ENCODE measurements at regions not wholly inside any gene's neighbourhood (a gene's known extent, or its start where the extent isn't known, plus 50 kb on each side); places are given as distances from the start of the nearest gene placed in this dataset.

DNA sequence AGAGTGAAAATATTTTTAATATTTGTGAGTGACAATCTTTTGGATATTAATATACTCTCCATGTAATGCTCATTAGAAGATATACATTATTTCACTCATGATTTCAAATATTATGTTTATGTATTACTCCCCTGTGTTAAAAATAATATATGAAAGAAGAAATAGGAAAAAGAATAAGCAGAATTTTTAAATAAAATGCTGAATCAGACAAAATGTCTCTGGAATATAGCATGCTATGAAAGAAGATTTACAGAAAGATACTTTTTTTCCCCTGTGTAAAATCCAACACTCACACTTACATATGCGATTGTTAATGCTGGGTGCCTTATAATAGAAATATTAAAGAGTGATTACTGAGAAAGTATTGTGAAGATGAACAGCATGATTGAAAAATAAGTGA lies 373.7 kb downstream of the ANXA1 start:
- ATAC-seq, result no peak
- H3K4me1 Mint-ChIP-seq, result no peaks in the 10 kb centered on the region
- no peaks in the 10 kb centered on the region for H3K9me3 ChIP-seq (ENCODE audit: control insufficient read depth, low read length, poor library complexity, severe bottlenecking)
- no peak overlapping the region for H3K4me3 Mint-ChIP-seq
- no peaks in the 10 kb centered on the region for H3K27me3 Mint-ChIP-seq
- H3K36me3 Mint-ChIP-seq (ENCODE audit: low read depth), result no peaks in the 10 kb centered on the region
- no peak overlapping the region for H3K27ac Mint-ChIP-seq
- DNase-seq, result no peak

DNA sequence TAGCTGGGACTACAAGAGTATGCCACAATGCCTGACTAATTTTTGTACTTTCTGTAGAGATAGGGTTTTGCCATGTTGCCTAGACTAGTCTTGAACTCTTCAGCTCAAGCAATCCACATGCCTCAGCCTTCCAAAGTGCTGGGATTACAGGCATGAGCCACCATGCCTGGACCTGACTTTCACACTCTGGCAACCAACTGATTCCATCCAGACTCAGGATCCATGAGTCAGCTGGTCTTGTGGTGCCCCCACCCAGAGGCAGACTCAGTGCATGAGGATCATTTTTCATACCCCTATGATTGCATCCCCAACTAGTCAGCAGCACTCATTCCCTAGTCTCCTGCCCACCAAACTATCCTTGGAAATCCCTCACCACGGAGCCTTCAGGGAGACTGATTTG lies 375.9 kb downstream of the ANXA1 start:
- H3K27ac Mint-ChIP-seq, result no peak overlapping the region
- no peaks in the 10 kb centered on the region for H3K27me3 Mint-ChIP-seq
- no peaks in the 10 kb centered on the region for H3K36me3 Mint-ChIP-seq (ENCODE audit: low read depth)
- no peaks in the 10 kb centered on the region for H3K4me1 Mint-ChIP-seq
- H3K4me3 Mint-ChIP-seq, result no peak overlapping the region
- DNase-seq (no peak), ATAC-seq (no peak)
- H3K9me3 ChIP-seq (ENCODE audit: control insufficient read depth, low read length, poor library complexity, severe bottlenecking), result no peaks in the 10 kb centered on the region

DNA sequence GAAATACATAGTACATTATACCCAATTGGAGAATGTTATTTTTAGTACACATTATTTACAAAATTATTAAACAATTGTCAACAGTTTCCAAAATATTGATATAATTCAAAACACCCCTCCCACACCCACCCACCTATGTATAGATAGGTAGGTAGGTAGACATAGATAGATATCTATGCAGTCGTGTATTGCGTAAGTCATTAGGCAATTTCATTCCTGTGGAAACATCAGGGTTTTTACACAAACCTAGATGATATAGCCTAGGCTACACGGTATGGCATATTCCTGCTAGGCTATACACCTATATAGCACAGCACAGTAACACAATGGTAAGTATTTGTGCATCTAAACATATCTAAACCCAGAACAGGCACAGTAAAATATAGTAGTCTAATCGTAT lies 377.3 kb downstream of the ANXA1 start:
- ATAC-seq (no peak), DNase-seq (no peak)
- no peaks in the 10 kb centered on the region for H3K9me3 ChIP-seq (ENCODE audit: control insufficient read depth, low read length, poor library complexity, severe bottlenecking)
- Mint-ChIP-seq H3K36me3 (ENCODE audit: low read depth) (no peaks in the 10 kb centered on the region), H3K27me3 (no peaks in the 10 kb centered on the region), H3K27ac (no peak overlapping the region), H3K4me3 (no peak overlapping the region), H3K4me1 (no peaks in the 10 kb centered on the region)

DNA sequence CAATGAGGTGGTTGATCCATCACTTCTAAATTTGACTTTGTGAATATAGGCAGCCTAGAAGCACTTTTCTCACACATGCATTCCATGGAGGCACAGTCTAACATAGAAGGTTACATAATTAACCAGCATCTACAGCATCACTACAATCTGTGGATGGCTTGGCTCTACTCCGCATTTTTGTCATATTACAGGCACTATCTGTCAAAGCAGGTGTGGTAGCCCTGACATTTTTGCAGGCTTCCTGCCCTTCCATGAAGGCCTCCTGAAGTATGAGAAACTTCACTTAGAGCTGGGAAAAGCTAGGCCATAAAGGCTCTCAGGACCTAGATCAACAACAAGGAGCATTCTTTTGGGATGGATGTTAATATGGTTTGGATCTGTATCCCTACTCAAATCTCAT lies 378.0 kb downstream of the ANXA1 start:
- no peak for DNase-seq
- no peaks in the 10 kb centered on the region for H3K27me3 Mint-ChIP-seq
- ATAC-seq, result no peak
- no peak overlapping the region for H3K4me3 Mint-ChIP-seq
- no peaks in the 10 kb centered on the region for H3K36me3 Mint-ChIP-seq (ENCODE audit: low read depth)
- H3K4me1 Mint-ChIP-seq, result no peaks in the 10 kb centered on the region
- H3K27ac Mint-ChIP-seq, result no peak overlapping the region
- H3K9me3 ChIP-seq (ENCODE audit: control insufficient read depth, low read length, poor library complexity, severe bottlenecking), result no peaks in the 10 kb centered on the region

DNA sequence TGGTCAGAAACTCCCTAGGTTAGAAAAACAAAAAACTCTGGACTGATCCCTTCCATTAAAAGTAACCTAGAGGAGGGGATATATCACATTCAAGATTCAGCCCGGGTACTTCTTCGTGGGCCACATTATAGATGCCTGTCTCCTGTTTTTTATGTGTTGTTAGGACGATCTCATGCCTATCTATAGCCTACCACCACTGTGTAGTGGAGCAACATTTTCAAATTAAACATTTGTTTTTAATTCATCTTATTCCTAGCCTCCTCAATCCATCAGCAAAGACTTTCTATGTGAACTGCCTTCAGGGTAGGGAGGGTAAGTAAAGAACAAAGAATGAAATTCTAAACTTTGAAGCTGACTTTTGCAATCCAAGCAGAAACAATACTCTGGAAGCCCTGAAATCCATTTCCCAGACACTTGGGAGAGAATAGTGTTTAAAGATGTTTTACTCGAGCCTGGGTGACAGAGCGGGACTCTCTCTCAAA lies 379.4 kb downstream of the ANXA1 start:
- no peaks in the 10 kb centered on the region for H3K27me3 Mint-ChIP-seq
- no peaks in the 10 kb centered on the region for H3K36me3 Mint-ChIP-seq (ENCODE audit: low read depth)
- no peak overlapping the region for H3K27ac Mint-ChIP-seq
- ATAC-seq, result no peak
- no peaks in the 10 kb centered on the region for H3K9me3 ChIP-seq (ENCODE audit: control insufficient read depth, low read length, poor library complexity, severe bottlenecking)
- no peak for DNase-seq
- H3K4me3 Mint-ChIP-seq, result no peak overlapping the region
- no peaks in the 10 kb centered on the region for H3K4me1 Mint-ChIP-seq

DNA sequence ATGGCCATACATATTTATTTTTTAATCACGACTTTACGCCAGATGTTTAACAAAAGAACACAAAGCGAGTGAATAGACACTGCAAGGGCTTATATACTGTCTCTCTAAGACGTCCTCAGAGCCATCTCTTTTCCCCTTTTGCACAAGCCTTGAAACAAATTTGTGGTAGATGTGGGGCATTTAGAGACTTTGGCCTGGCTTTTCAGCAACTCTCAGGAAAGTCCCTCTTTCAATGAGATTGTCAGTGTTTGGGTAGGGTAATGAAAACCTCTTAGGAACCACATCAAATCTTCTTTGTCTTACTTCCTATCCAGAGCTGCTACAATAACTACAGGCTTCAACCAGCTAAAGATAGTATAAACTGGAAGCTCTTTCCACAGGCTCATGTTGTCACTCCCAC lies 380.0 kb downstream of the ANXA1 start:
- no peak overlapping the region for H3K4me3 Mint-ChIP-seq
- no peaks in the 10 kb centered on the region for H3K4me1 Mint-ChIP-seq
- H3K36me3 Mint-ChIP-seq (ENCODE audit: low read depth), result no peaks in the 10 kb centered on the region
- DNase-seq (no peak), ATAC-seq (no peak)
- no peak overlapping the region for H3K27ac Mint-ChIP-seq
- H3K9me3 ChIP-seq (ENCODE audit: control insufficient read depth, low read length, poor library complexity, severe bottlenecking), result no peaks in the 10 kb centered on the region
- no peaks in the 10 kb centered on the region for H3K27me3 Mint-ChIP-seq

DNA sequence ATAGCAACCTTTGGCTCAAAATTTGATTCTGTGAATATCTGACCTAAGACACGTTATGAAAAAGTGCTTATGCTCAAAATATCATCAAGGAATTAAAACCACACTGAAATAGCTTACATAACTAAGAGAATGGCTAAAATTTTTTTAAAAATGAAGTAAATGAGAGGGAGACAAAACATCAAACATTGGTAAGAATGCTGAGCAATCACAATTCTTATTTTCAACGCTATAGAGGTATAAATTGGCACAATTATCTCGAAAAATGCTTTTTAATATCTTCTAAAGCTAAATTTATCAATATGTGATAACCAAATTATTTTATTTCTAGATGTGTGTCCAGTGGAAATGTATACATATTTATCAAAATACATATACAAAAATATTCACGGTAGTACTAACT lies 381.3 kb downstream of the ANXA1 start:
- no peak for DNase-seq
- Mint-ChIP-seq H3K27ac (no peak overlapping the region), H3K27me3 (no peaks in the 10 kb centered on the region), H3K36me3 (ENCODE audit: low read depth) (no peaks in the 10 kb centered on the region), H3K4me1 (no peaks in the 10 kb centered on the region), H3K4me3 (no peak overlapping the region)
- ATAC-seq, result no peak
- H3K9me3 ChIP-seq (ENCODE audit: control insufficient read depth, low read length, poor library complexity, severe bottlenecking), result no peaks in the 10 kb centered on the region

DNA sequence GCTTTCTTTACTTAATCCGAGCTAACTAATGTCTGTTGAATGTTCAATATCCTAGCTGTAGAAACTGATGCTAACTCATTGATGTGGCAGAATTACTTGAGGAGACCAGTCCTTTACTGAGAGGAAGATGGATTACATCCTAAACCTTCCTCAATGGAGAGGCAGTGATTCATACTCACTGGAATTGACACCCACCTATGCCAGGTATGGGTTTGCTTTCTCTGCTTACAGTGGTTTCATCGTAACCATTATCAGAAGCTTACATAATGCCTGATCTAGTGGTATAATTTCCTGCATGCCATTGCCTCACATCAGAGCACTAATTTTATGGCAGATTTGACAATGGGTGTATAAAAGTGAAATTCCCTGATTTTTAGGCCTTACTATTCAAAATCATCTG lies 384.7 kb downstream of the ANXA1 start:
- no peaks in the 10 kb centered on the region for H3K9me3 ChIP-seq (ENCODE audit: control insufficient read depth, low read length, poor library complexity, severe bottlenecking)
- H3K4me1 Mint-ChIP-seq, result no peaks in the 10 kb centered on the region
- ATAC-seq, result no peak

DNA sequence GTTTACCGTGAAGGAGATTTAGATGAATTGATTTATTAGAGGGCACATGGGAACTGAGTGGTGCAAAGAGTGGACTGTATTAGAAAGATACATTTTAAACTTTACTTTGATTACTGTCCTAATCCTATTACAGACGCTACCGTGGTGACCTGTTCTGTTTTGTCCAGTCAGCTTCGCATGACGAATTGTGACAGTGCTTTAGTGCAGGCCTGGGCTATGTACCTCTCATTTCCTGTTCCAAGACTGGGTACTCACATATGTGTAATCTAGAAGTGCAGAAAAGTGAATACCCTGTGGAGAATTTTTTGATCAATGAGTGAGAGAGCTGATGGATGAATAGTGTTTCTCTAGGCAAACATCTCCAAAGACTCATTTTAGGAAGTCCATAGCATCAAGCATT lies 385.9 kb downstream of the ANXA1 start:
- no peaks in the 10 kb centered on the region for H3K36me3 Mint-ChIP-seq (ENCODE audit: low read depth)
- no peaks in the 10 kb centered on the region for H3K4me1 Mint-ChIP-seq
- no peaks in the 10 kb centered on the region for H3K9me3 ChIP-seq (ENCODE audit: control insufficient read depth, low read length, poor library complexity, severe bottlenecking)
- no peak overlapping the region for H3K27ac Mint-ChIP-seq
- no peak overlapping the region for H3K4me3 Mint-ChIP-seq
- ATAC-seq (no peak), DNase-seq (no peak)
- no peaks in the 10 kb centered on the region for H3K27me3 Mint-ChIP-seq

More for the DNA sequence above, 384.7 kb downstream of the ANXA1 start:
- no peaks in the 10 kb centered on the region for H3K36me3 Mint-ChIP-seq (ENCODE audit: low read depth)
- H3K27ac Mint-ChIP-seq, result no peak overlapping the region
- no peaks in the 10 kb centered on the region for H3K27me3 Mint-ChIP-seq
- DNase-seq, result no peak
- H3K4me3 Mint-ChIP-seq, result no peak overlapping the region

DNA sequence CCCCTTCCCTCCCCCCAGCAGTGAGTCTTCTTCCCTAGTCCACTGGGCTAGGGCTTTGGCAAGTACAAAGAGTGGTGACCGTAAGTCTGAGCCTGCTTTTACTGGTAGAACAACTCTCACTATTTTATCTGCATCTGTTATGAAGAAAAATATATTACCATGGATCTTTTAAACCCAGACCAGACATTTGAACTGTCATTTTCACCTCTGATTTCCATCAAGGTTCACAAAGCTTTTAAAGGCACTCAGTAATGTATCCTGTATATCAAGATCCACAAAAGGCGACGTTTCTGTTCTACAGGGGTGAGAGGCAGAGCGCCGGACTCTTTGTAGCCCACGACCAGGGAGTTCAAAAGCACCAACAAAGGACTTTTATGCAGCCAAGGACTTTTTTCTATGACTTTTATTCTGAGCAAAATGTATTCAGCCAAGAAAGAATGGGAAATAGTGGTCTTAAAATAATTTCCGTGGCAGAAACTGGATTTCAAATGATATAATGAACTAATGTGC lies 388.3 kb downstream of the ANXA1 start:
- ATAC-seq (no peak), DNase-seq (no peak)
- no peaks in the 10 kb centered on the region for H3K9me3 ChIP-seq (ENCODE audit: control insufficient read depth, low read length, poor library complexity, severe bottlenecking)
- Mint-ChIP-seq H3K27me3 (no peaks in the 10 kb centered on the region), H3K4me3 (no peak overlapping the region), H3K27ac (no peak overlapping the region), H3K36me3 (ENCODE audit: low read depth) (no peaks in the 10 kb centered on the region), H3K4me1 (no peaks in the 10 kb centered on the region)

DNA sequence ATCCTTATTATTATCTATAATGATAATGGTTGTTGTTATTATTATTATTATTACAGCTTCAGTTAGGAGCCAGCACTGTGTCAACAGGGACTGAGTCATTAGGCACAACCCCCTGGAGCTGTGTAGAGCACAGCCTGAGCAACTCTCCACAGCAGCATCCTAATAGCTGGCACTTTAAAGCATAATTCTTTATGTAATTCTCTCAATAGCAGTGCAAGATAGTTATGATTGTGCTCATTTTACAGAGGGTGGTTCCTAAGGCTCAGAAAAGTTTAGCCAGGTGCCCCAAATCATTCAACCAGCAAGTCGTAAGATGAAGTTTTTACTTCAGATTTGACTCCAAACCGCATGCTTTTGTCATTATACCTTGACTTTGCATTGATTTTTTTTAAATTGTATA lies 390.3 kb downstream of the ANXA1 start:
- H3K4me1 Mint-ChIP-seq, result no peaks in the 10 kb centered on the region
- H3K27ac Mint-ChIP-seq, result no peak overlapping the region
- no peaks in the 10 kb centered on the region for H3K27me3 Mint-ChIP-seq
- no peaks in the 10 kb centered on the region for H3K9me3 ChIP-seq (ENCODE audit: control insufficient read depth, low read length, poor library complexity, severe bottlenecking)
- DNase-seq (no peak), ATAC-seq (no peak)
- H3K36me3 Mint-ChIP-seq (ENCODE audit: low read depth), result no peaks in the 10 kb centered on the region
- H3K4me3 Mint-ChIP-seq, result no peak overlapping the region

DNA sequence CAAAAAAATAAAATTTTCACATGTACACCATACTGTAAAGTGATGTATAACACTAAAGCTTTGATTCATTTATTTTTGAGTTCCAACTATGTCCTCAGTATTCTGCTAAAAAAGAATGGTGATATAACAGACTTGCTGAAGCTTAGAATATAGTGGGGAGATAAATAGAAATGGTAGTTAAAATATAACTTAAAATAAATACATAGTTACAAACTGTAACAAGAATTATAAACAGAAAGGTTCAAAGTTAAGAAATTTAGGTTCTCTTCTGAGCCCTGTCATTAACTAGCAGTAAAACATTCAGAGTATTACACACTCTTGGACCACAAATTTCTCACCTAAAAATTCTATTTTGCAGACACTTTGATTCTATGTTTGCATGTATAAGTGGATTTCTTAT lies 392.1 kb downstream of the ANXA1 start:
- no peaks in the 10 kb centered on the region for H3K36me3 Mint-ChIP-seq (ENCODE audit: low read depth)
- H3K9me3 ChIP-seq (ENCODE audit: control insufficient read depth, low read length, poor library complexity, severe bottlenecking), result no peaks in the 10 kb centered on the region
- no peak overlapping the region for H3K4me3 Mint-ChIP-seq
- no peaks in the 10 kb centered on the region for H3K27me3 Mint-ChIP-seq
- no peak overlapping the region for H3K27ac Mint-ChIP-seq
- DNase-seq, result no peak
- H3K4me1 Mint-ChIP-seq, result no peaks in the 10 kb centered on the region
- no peak for ATAC-seq

DNA sequence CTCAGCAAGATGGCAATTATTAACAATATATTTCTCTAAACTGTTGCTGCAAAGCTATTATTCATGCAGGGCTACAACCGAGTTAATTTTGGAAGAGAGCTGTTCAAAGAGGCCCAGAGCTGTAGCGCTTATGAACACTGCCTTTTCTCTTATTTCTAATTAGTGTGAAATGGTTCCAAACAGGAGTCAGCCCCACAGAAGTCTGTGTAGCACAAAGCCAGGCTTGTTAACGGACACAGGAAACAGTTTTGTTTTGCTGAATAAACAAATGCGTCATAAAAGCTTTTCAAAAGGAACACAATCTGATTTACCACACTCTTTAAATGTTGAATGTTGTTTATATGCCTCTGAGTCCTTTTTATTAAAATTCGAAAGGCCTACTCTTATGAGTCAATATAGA lies 396.5 kb downstream of the ANXA1 start:
- H3K27ac Mint-ChIP-seq, result no peak overlapping the region
- no peak for DNase-seq
- H3K4me3 Mint-ChIP-seq, result no peak overlapping the region
- H3K36me3 Mint-ChIP-seq (ENCODE audit: low read depth), result peaks cover 3% of the 10 kb centered on the region
- no peak for ATAC-seq
- H3K9me3 ChIP-seq (ENCODE audit: control insufficient read depth, low read length, poor library complexity, severe bottlenecking), result no peaks in the 10 kb centered on the region
- H3K4me1 Mint-ChIP-seq, result no peaks in the 10 kb centered on the region
- H3K27me3 Mint-ChIP-seq, result no peaks in the 10 kb centered on the region

DNA sequence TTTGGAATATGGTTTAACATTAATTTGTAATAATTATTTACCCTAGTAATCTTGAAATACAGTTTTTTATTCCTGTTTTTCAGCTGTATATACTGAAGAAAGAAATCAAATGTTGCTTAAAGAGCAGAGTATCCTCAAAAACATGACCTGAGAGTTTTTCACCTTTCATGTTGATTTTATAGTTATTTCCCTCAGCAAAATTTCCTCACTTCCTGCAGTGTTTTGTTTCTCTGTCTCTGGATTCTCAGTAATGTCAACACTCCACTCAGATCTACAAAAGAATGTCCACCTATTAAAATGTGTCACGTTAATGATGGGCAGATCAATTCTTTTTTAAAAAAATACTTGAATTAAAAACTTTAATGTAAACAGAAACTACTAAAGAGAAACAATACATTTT lies 398.3 kb downstream of the ANXA1 start:
- H3K4me3 Mint-ChIP-seq, result no peak overlapping the region
- H3K36me3 Mint-ChIP-seq (ENCODE audit: low read depth), result peaks cover 3% of the 10 kb centered on the region
- no peak for DNase-seq
- no peaks in the 10 kb centered on the region for H3K27me3 Mint-ChIP-seq
- ATAC-seq, result no peak
- no peaks in the 10 kb centered on the region for H3K4me1 Mint-ChIP-seq
- H3K9me3 ChIP-seq (ENCODE audit: control insufficient read depth, low read length, poor library complexity, severe bottlenecking), result no peaks in the 10 kb centered on the region
- H3K27ac Mint-ChIP-seq, result no peak overlapping the region

DNA sequence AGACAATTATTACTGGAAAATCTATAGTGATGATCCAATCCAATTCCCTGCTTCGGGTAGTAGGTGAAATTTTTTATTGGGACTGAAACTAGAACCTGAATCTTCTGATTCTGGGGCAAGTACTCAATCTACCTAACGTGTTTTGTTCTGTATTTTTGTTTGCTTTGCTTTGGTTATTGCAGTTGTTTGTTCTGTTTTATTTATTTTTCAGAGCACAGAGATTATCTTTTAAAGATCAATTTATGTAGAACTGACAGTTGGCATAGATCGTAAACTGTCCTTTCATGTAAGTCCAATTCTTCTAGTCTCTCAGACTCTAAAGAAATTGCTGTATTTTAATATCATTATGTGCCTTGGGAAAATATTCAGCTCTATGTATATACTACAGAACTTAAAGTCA lies 401.6 kb downstream of the ANXA1 start:
- H3K4me1 Mint-ChIP-seq, result no peaks in the 10 kb centered on the region
- DNase-seq (no peak), ATAC-seq (no peak)
- H3K9me3 ChIP-seq (ENCODE audit: control insufficient read depth, low read length, poor library complexity, severe bottlenecking), result no peaks in the 10 kb centered on the region
- no peak overlapping the region for H3K27ac Mint-ChIP-seq
- peaks cover 3% of the 10 kb centered on the region for H3K36me3 Mint-ChIP-seq (ENCODE audit: low read depth)
- H3K27me3 Mint-ChIP-seq, result no peaks in the 10 kb centered on the region
- no peak overlapping the region for H3K4me3 Mint-ChIP-seq
